ENCODE measurements at regions not wholly inside any gene's neighbourhood (a gene's known extent, or its start where the extent isn't known, plus 50 kb on each side); places are given as distances from the start of the nearest gene placed in this dataset.
"Not testable (repeated sequence)": the region's sequence is repeated elsewhere in the genome, so short reads cannot be mapped to it uniquely, and the experiment has no call there.

- DNase-seq (ENCODE audit: low read depth in 2 of 2) = no peak
Observed at GRCh38 chr13:40355126-40355724, 311.2 kb downstream of the FOXO1 start.

DNA sequence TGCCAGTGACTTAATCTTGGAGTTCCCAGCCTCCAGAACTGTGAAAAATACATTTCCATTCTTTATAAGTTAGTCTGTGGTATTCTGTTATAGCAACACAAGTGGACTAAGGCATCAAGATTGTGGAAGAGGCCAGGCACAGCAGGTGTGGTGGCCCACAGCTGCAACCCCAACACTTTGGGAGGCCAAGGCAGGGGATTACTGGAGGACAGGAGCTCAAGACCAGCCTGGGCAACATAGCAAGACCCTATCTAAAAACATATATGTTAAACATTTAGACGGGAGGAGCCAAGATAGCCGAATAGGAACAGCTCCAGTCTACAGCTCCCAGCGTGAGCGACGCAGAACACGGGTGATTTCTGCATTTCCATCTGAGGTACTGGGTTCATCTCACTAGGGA, 310.4 kb downstream of the FOXO1 start:
- no peak for DNase-seq (ENCODE audit: low read depth in 2 of 2)

DNA sequence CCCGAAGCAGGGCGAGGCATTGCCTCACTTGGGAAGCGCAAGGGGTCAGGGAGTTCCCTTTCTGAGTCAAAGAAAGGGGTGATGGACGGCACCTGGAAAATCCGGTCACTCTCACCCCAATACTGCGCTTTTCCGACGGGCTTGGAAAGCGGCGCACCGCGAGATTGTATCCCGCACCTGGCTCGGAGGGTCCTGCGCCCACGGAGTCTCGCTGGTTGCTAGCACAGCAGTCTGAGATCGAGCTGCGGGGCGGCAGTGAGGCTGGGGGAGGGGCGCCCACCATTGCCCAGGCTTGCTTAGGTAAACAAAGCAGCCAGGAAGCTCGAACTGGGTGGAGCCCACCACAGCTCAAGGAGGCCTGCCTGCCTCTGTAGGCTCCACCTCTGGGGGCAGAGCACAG, 310.0 kb downstream of the FOXO1 start:
- not testable (repeated sequence) for DNase-seq (ENCODE audit: low read depth in 2 of 2)

DNA sequence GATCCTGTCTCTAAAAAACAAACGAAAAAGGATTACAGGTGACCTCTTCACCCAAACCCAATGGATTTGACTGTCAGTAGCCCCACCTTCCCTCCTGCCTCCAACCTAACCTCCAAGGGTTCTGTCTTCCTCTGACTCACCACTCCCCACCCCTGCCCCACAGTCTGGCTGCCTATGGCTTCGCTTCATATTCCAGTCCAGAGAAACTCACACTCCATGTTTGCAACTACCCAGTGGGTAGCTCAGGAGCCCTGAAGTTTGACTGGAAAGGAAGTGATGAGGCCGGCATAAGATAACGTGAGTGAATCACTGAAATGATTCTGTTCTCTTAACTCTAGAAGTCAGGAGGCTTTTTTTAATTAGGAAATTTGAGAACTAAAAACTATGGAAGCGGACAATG, 303.9 kb downstream of the FOXO1 start:
- DNase-seq (ENCODE audit: low read depth in 2 of 2) = no peak

- no peak for DNase-seq (ENCODE audit: low read depth in 2 of 2)
Observed at GRCh38 chr13:40363653-40364052, 302.8 kb downstream of the FOXO1 start.

- no peak for DNase-seq (ENCODE audit: low read depth in 2 of 2)
Observed at GRCh38 chr13:40366119-40366518, 300.3 kb downstream of the FOXO1 start.

- DNase-seq (ENCODE audit: low read depth in 2 of 2) = no peak
Observed at GRCh38 chr13:40368127-40368891, 298.1 kb downstream of the FOXO1 start.

GRCh38 chr13:40370661-40371060, 295.8 kb downstream of the FOXO1 start:
- no peak for DNase-seq (ENCODE audit: low read depth in 2 of 2)

GRCh38 chr13:40371531-40372125, 294.8 kb downstream of the FOXO1 start:
- DNase-seq (ENCODE audit: low read depth in 2 of 2) = no peak

GRCh38 chr13:40373608-40374007, 292.8 kb downstream of the FOXO1 start:
- DNase-seq (ENCODE audit: low read depth in 2 of 2) = peak; percentile 33 to 35

GRCh38 chr13:40375489-40376171, 290.8 kb downstream of the FOXO1 start:
- no peak for DNase-seq (ENCODE audit: low read depth in 2 of 2)

DNA sequence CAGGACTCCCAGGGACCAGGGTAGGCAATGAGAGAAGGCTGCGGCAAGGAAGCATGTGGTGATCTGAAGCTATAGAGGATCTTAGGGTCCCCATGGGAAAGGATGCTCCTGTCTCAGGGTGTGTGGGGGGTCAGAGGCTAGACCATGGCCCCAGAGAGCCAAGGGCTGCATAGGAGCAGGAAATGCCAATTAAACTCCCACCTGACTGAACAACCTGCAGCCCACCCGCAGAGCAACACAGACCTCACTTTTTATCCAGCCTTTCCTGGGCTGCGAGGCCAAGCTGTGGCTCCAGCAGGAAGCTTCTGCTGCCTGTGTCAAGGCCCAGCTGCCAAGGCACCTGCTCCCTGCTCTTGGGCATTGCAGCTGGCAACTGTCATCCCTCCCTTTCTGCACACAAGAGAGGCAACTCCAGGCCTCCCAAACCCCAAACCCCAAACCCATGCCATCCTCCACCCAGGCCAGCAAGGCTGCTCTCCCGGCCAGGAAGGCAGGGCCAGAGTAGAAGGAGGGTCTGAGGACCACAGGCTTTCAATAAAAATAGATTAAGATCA, 290.1 kb downstream of the FOXO1 start:
- DNase-seq (ENCODE audit: low read depth in 2 of 2) = no peak

DNA sequence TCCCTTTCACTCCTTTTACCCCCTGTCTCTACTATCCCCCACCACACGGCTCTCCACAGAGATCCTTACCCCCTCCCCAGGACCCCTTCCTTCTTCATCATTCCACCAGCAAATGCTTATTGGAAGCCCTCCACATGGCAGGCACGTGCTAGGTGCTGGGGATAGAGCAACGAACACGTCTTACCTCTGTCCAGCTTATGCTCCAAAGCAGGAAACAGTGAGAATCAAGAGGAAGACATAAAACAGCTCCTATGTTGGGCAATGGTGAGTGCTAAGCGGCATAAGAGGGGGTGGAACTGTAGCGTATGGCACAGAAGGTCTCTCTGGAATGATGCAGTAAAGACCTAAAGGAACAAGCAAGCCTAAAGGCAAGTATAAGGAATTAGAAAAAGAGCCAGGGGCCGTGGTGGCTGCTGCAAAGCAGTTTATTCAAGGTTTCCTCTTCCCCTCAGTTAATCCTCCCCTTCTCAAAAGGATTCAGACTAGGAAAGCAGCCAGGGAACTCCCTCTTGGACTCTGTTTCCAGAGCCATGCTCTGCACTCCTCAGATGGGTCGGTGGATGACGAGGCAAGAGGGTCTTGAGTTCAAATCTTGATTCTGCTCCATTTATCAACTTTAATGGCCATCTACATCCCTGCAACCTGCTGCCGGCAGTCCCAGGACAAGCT, 289.4 kb downstream of the FOXO1 start:
- no peak for DNase-seq (ENCODE audit: low read depth in 2 of 2)

GRCh38 chr13:40377783-40378182, 288.7 kb downstream of the FOXO1 start:
- DNase-seq (ENCODE audit: low read depth in 2 of 2) = peak; percentile 22 to 23

DNA sequence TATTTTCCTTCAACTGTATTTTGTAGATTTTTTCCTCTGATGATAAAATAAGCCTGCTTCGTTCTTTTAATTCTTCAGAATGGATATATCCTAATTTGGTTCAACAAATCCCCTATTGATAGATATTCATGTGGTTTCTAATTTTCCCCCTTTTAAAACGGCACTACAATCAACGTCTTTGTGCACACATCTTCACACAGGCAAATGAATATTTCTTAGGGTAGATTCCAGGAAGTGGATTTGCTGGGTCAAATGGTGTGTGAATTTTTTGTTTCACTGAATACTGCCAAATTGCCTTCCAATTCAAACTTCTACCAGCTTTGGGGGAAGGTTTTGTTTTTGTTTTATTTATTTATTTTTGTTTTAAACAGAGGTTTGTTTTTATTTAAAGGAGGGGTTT, 287.2 kb downstream of the FOXO1 start:
- no peak for DNase-seq (ENCODE audit: low read depth in 2 of 2)

- DNase-seq (ENCODE audit: low read depth in 2 of 2) = no peak
Observed at GRCh38 chr13:40379794-40380578, 286.5 kb downstream of the FOXO1 start.

- DNase-seq (ENCODE audit: low read depth in 2 of 2) = no peak
Observed at GRCh38 chr13:40381935-40382764, 284.3 kb downstream of the FOXO1 start.

DNA sequence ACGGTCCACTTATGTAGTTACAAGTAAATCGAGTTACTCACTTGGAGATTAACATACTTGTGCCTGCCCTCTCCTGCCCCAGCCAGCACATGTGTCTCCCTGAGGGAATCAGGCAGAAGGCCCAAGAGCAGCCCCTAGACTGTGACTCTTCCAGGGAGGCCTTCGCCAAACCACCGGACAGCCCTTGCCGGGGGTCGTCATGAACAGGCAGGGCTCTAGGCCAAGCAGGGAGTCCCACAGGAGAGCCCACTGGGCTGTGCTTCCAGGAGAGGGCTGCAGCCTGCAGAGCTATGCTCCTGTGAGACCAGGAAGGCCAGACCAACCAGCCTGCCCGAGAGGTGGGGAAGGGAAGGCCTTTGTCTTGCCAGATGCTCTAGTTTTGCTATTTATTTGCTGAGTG, 283.3 kb downstream of the FOXO1 start:
- DNase-seq (ENCODE audit: low read depth in 2 of 2) = no peak

GRCh38 chr13:40383885-40384284, 282.6 kb downstream of the FOXO1 start:
- no peak for DNase-seq (ENCODE audit: low read depth in 2 of 2)
